Testis (tissue), 2 donors: ENCODE measurements at regions not wholly inside any gene's neighbourhood (a gene's known extent, or its start where the extent isn't known, plus 50 kb on each side); places are given as distances from the start of the nearest gene placed in this dataset.
"Not testable (repeated sequence)": the region's sequence is repeated elsewhere in the genome, so short reads cannot be mapped to it uniquely, and the experiment has no call there.

Source experiments
- DNase-seq: peaks from one replicate; pipeline ENCODE4 v3.0.0-alpha.2; 2019
- H3K27ac ChIP-seq, 2 donors: fragments of 200-600 bp; sonication (generic); one replicate each; pipeline ENCODE4 v1.5.1; 2019
- H3K27me3 ChIP-seq: fragments of 200-600 bp; sonication (generic); one replicate; pipeline ENCODE4 v1.5.1; 2019
- H3K36me3 ChIP-seq: fragments of 200-600 bp; sonication (generic); one replicate; pipeline ENCODE4 v1.5.1; 2017; ENCODE audit warnings: low read depth; ENCODE audit errors: missing control alignments
- H3K4me1 ChIP-seq: fragments of 200-600 bp; sonication (generic); one replicate; pipeline ENCODE4 v1.5.1; 2019
- H3K4me3 ChIP-seq, 2 donors: fragments of 200-600 bp; sonication (generic); one replicate each; pipeline ENCODE4 v1.5.1; 2017 to 2019
- H3K9me3 ChIP-seq: fragments of 200-600 bp; sonication (generic); one replicate; pipeline ENCODE4 v1.5.1; 2017
- POLR2A ChIP-seq: fragments of 450-650 bp; IDR thresholded peaks from one replicate; pipeline ENCODE4 v1.6.1; 2017; ENCODE audit warnings: antibody characterized with exemption, mild to moderate bottlenecking, moderate library complexity
- WGBS, 2 donors: methylation state at CpG; one replicate each; pipeline ENCODE4 v1.1.5; 2018; 5-methylcytosine and 5-hydroxymethylcytosine counted together
- intact Hi-C: fragments of 100-400 bp; cut with DNase I; formaldehyde crosslinking; loops from one replicate; pipeline ENCODE4 v1.15.1; 2023; ENCODE audit warnings: low total_unique reads
- TF ChIP-seq, protein P1 (sequence below), 3 experiments: fragments of 450-650 bp in 2 of 3; fragments of 200-600 bp in 1 of 3; sonication (generic) in 1 of 3; IDR thresholded peaks; one replicate each; pipeline ENCODE4 v1.5.1; 2016 to 2019; ENCODE audit warnings: antibody characterized with exemption in 3 of 3, mild to moderate bottlenecking in 2 of 3, moderate library complexity in 1 of 3

DNA sequence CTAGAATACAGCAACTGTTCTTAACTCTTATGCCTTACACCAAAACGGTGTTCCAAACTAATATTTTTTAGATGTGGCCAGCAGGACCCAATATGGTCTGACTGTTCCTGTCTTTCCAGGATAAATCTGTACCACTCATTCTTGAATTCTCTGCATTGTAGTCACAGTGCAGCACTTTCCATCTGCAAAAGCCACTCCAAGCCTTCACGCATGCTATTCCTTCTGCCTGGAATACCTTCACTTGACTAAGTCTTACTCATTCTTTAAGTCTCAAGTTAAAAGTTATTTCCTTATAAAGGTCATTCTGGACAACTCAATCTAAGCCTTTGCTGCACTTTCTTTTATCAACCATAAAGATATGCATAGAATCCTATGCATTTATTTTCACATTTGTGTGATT lies 1194.5 kb downstream of the PLA2G4A start:
- 96 to 98% methylated on average over 2 of the region's 2 CpGs for WGBS, 2 donors
- TF ChIP-seq POLR2A: no peak
- TF ChIP-seq, protein P1, sequence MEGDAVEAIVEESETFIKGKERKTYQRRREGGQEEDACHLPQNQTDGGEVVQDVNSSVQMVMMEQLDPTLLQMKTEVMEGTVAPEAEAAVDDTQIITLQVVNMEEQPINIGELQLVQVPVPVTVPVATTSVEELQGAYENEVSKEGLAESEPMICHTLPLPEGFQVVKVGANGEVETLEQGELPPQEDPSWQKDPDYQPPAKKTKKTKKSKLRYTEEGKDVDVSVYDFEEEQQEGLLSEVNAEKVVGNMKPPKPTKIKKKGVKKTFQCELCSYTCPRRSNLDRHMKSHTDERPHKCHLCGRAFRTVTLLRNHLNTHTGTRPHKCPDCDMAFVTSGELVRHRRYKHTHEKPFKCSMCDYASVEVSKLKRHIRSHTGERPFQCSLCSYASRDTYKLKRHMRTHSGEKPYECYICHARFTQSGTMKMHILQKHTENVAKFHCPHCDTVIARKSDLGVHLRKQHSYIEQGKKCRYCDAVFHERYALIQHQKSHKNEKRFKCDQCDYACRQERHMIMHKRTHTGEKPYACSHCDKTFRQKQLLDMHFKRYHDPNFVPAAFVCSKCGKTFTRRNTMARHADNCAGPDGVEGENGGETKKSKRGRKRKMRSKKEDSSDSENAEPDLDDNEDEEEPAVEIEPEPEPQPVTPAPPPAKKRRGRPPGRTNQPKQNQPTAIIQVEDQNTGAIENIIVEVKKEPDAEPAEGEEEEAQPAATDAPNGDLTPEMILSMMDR (IDR thresholded peaks at IDR 0.05): no peak
- H3K9me3 ChIP-seq: no peaks in the 10 kb centered on the region
- H3K27me3 ChIP-seq: no peaks in the 10 kb centered on the region
- no peaks in the 10 kb centered on the region for H3K36me3 ChIP-seq
- intact Hi-C loops: no loop called here
- no peak for DNase-seq
- no peaks in the 10 kb centered on the region for H3K4me1 ChIP-seq
- H3K27ac ChIP-seq: no peak overlapping the region
- H3K4me3 ChIP-seq: no peak overlapping the region

DNA sequence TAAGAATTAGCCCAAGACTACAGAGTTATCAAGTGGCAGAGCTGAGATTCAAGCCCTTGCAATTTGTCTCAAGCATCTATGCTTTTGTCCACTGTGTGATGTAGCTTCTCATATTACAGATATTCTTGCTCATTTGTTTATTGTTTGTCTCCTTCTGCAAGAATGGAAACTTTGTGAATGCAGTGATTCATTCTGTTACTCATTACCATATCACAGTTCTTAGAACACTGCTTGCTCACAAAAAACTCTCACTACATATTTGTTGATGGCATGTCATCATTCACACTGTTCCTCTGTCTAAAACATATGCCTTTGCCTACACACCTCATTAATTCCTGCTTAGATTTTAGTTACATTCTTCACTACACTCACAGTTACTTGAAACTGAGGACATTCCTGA lies 1198.9 kb downstream of the PLA2G4A start:
- H3K27ac ChIP-seq: no peak overlapping the region
- H3K27me3 ChIP-seq: no peaks in the 10 kb centered on the region
- no peak for DNase-seq

DNA sequence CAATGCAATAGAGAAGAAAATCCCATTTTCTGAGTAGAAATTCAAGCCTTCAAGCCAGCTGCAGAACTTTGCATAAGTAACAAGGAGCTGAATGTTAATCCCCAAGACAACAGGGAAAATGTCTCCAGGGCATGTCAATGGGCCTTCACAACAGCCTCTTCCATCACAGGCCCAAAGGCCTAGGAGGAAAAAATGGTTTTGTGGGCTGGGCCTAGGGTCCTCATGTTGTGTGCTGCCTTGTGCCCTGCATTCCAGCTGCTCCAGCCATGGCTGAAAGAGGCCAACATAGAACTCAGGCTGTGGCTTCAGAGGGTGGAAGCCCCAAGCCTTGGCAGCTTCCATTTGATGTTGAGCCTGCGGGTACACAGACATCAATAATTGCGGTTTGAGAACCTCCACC lies 1208.8 kb downstream of the PLA2G4A start:
- H3K36me3 ChIP-seq, intact Hi-C loops, DNase-seq, H3K27ac ChIP-seq, H3K4me1 ChIP-seq, H3K27me3 ChIP-seq, H3K4me3 ChIP-seq, H3K9me3 ChIP-seq: not testable (repeated sequence)
- 50 to 100% methylated on average over 2 of the region's 2 CpGs for WGBS, 2 donors

More for the DNA sequence above, 1198.9 kb downstream of the PLA2G4A start:
- Histone ChIP-seq H3K4me3 (no peak overlapping the region), H3K36me3 (no peaks in the 10 kb centered on the region), H3K4me1 (no peaks in the 10 kb centered on the region), H3K9me3 (no peaks in the 10 kb centered on the region)
- TF ChIP-seq, protein P1 (IDR thresholded peaks at IDR 0.05): no peak
- no peak for TF ChIP-seq POLR2A
- intact Hi-C loops: no loop called here

DNA sequence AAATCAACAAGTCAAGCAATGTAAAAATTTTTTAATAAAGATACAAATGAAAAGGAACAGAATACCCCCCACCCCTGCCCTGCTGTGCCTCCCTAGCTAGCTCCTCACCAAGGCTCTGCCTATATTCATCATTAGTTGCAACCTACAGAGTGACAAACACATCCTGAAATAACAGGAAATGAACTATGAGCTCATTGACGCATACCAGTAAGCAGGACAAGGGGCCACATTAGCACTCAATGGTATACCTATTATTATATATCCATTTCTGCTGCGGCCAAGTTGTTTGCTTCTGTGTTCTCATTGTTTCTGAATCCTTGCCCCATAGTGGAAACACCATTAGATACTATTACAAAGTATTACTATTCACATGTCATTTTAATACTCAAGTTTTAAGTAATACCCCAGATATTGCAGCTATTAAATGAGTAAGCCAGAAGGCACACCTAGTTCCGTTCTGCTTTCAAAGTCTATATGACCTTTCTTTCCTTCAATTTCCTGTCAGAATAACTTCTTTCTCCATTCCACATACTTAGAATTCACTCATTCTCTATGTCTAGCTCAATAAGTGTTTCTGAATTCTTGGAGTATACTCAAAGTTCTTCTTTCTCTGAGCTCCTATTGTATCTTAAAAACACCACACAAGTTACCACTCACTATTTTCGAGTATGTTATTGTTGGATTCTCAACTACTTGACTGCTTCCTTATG lies 1214.9 kb downstream of the PLA2G4A start:
- Histone ChIP-seq H3K27me3 (no peaks in the 10 kb centered on the region), H3K27ac (no peak overlapping the region), H3K4me3 (no peak overlapping the region), H3K9me3 (no peaks in the 10 kb centered on the region), H3K36me3 (no peaks in the 10 kb centered on the region), H3K4me1 (no peaks in the 10 kb centered on the region)
- TF ChIP-seq, protein P1 (IDR thresholded peaks at IDR 0.05): no peak
- no peak for TF ChIP-seq POLR2A
- DNase-seq: no peak
- 74 to 87% methylated on average over 4 of the region's 4 CpGs for WGBS, 2 donors
- intact Hi-C loops: no loop called here

DNA sequence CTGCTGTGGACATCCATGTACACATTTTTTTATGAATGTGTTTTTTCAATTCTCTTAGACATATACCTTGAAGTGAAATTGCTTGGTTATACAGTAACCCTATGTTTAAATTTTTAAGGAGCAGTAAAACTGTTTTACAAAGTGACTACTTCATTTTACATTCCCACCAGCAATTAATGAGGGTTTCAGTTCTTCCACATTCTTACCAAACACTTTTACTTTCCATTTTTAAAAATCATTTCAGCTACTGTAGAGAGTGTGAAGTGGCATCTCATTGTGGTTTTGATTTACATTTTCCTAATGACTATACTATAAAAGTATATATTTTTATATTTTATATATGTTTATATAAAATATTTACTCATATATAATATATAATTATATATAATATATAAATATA lies 1221.5 kb downstream of the PLA2G4A start:
- intact Hi-C loops: no loop called here
- DNase-seq: no peak
- no peaks in the 10 kb centered on the region for H3K9me3 ChIP-seq
- no peak overlapping the region for H3K27ac ChIP-seq
- no peaks in the 10 kb centered on the region for H3K36me3 ChIP-seq
- TF ChIP-seq POLR2A: no peak
- TF ChIP-seq, protein P1 (IDR thresholded peaks at IDR 0.05): no peak
- H3K4me1 ChIP-seq: no peaks in the 10 kb centered on the region
- no peak overlapping the region for H3K4me3 ChIP-seq
- no peaks in the 10 kb centered on the region for H3K27me3 ChIP-seq
